GM18508 (cell line): ENCODE measurements at regions not wholly inside any gene's neighbourhood (a gene's known extent, or its start where the extent isn't known, plus 50 kb on each side); places are given as distances from the start of the nearest gene placed in this dataset.

Experiments used
- ATAC-seq: cut with Tn5 transposase; IDR thresholded peaks from one replicate; pipeline ENCODE4 v1.9.1; 2021; ENCODE audit warnings: moderate number of reproducible peaks; ENCODE audit not compliant: insufficient read depth, unreplicated experiment

- ATAC-seq: no peak
Measured at GRCh38 chr1:192098001-192098400, 60.3 kb upstream of the RGS18 start.

GRCh38 chr1:192099328-192099727 lies 58.9 kb upstream of the RGS18 start:
- ATAC-seq: no peak

DNA sequence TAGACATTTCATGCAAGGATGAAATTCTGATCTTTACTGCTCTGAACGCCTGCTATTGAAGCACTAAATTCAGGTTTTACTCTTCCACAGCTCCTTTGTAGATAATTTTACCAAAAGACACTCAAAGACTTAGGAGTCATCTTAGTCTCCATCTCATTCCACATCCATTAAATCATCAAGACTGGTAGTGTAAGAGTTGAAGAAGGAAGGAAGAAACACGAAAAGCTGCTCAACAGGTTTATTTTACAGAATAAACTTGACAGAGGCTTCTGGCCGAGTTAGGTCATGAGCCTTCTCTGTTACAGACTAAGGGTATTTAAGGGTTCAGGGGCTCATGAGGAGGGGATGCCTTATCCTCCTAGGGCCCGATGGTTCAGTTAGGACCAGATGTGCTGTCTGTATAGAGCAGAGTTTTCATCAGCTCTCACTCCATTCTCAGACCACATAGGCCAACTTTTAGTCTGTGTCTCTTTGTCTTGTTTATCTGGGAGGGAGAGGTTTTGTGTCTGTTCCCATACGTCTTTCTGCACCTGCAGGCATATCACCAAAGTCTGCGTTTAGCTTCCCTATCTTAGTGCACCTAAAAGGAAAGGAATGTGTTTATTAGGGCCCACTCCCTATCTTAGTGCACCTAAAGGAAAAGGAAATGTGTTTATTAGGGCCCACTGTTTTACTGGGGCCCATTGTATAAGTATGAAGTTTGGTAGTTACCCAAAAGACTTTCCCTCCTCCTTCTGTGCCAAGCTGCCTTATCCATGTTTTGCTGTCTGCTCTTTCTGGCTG lies 57.4 kb upstream of the RGS18 start:
- no peak for ATAC-seq

DNA sequence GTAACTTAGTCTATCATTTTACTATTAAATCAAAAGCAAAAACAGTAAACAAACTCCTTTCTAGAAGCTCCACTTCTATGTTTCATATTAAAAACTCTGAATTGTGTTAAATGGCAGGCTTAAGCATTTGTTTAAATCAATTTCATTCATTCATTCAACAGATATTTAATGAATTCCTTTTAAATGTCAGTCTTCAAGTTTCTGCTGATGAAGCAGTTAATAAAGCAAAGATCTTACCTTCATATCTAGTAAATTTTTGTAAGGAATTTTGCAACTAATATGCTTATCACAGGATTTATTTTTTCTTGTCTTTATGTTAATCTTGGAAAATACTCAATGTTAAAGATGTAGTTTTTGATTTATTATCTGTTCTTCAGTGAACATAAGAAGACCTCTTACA lies 54.1 kb upstream of the RGS18 start:
- no peak for ATAC-seq

DNA sequence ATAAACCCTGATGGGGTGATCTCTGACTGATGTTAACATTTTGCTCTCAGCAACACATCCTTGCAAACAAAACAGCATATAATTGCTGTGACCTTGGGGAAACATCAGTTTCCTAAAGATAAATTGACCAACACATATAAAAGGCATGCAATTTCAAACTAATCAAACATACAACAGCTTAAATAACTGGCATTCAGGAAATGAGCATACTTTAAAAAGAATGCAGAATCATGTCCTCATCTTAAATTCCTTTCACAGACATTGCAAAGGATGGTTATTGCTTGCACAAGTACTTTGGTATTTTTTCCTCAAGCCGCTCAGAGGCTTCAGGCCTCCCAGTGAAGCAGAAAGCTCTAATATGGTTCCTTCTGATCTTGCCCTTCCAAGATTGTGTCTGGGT lies 53.4 kb upstream of the RGS18 start:
- no peak for ATAC-seq

DNA sequence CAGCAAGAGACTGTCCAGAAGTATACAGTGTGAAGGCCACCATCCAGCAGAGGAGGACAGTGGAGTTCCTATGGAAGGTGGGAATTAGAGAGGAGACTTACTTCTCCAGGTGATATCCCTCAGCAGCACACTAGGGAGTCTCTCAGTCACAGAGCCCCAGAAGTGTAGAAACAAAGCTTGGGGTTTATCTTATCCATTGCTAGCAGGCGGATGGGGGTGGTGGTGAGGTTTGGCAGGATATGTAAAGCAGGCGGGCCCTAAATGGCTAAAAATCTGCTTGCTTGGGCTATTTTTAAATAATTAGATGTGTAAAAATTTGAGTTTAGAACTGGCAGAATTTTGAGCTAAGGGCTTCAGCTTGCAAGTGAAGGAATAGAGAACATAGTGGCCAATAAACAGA lies 50.1 kb upstream of the RGS18 start:
- ATAC-seq: no peak
